GM23338 (cell line): ENCODE measurements at regions not wholly inside any gene's neighbourhood (a gene's known extent, or its start where the extent isn't known, plus 50 kb on each side); places are given as distances from the start of the nearest gene placed in this dataset.

Experiments
- ATAC-seq: fragments of 200-7000 bp; cut with Tn5 transposase; 3 replicates; pipeline ENCODE4 v1.9.1; 2020
- DNase-seq: peaks from one replicate; pipeline ENCODE4 v3.0.0-alpha.2; 2015; ENCODE audit warnings: low spot score
- H2AFZ ChIP-seq: fragments of 200-600 bp; sonication (generic); 2 replicates; pipeline ENCODE4 v1.8.0; 2016; ENCODE audit warnings: antibody characterized with exemption, mild to moderate bottlenecking, moderate library complexity
- H3F3A ChIP-seq: fragments of 200-600 bp; sonication (generic); replicated peaks from 2 replicates; pipeline ENCODE4 v1.8.0; 2017; ENCODE audit warnings: antibody characterized with exemption, mixed run types, low read depth
- H3K27ac ChIP-seq: fragments of 200-600 bp; sonication (generic); 2 replicates; pipeline ENCODE4 v1.6.1; 2016; ENCODE audit warnings: low read depth
- H3K27me3 ChIP-seq: fragments of 200-600 bp; sonication (generic); 2 replicates; pipeline ENCODE4 v1.8.0; 2016; ENCODE audit warnings: mild to moderate bottlenecking, mixed run types, moderate library complexity; ENCODE audit not compliant: insufficient read depth
- H3K36me3 ChIP-seq: fragments of 200-600 bp; sonication (generic); 2 replicates; pipeline ENCODE4 v1.8.0; 2016; ENCODE audit warnings: mild to moderate bottlenecking; ENCODE audit not compliant: insufficient read depth
- H3K4me1 ChIP-seq: fragments of 200-600 bp; sonication (generic); 2 replicates; pipeline ENCODE4 v1.8.0; 2016; ENCODE audit warnings: mild to moderate bottlenecking, moderate library complexity; ENCODE audit not compliant: insufficient read depth
- H3K4me2 ChIP-seq: fragments of 200-600 bp; sonication (generic); 2 replicates; pipeline ENCODE4 v1.7.1; 2017; ENCODE audit warnings: mixed run types
- H3K4me3 ChIP-seq: fragments of 200-600 bp; sonication (generic); 2 replicates; pipeline ENCODE4 v1.6.1; 2016; ENCODE audit warnings: mixed run types
- H3K79me2 ChIP-seq: fragments of 200-600 bp; sonication (generic); replicated peaks from 2 replicates; pipeline ENCODE4 v1.8.0; 2017; ENCODE audit warnings: mild to moderate bottlenecking; ENCODE audit not compliant: insufficient read depth
- H3K9me2 ChIP-seq: fragments of 200-600 bp; sonication (generic); 2 replicates; pipeline ENCODE4 v1.8.0; 2017; ENCODE audit not compliant: insufficient read depth
- H4K20me1 ChIP-seq: fragments of 200-600 bp; sonication (generic); replicated peaks from 2 replicates; pipeline ENCODE4 v1.8.0; 2017; ENCODE audit warnings: mild to moderate bottlenecking; ENCODE audit not compliant: insufficient read depth
- H3K27ac Mint-ChIP-seq: 2 replicates; pipeline ENCODE4 v1.8.0; 2020; ENCODE audit warnings: inconsistent platforms, mild to moderate bottlenecking, moderate library complexity, mixed read lengths
- H3K27me3 Mint-ChIP-seq: 3 replicates; pipeline ENCODE4 v1.8.0; 2022; ENCODE audit warnings: low read depth, mild to moderate bottlenecking, moderate library complexity, mixed read lengths, inconsistent platforms; ENCODE audit not compliant: insufficient read depth, poor library complexity
- H3K36me3 Mint-ChIP-seq: 3 replicates; pipeline ENCODE4 v1.8.0; 2021; ENCODE audit warnings: low read depth, mild to moderate bottlenecking, inconsistent platforms, moderate library complexity, mixed read lengths
- H3K4me1 Mint-ChIP-seq: 3 replicates; pipeline ENCODE4 v1.8.0; 2020; ENCODE audit warnings: mild to moderate bottlenecking, inconsistent platforms, mixed read lengths
- H3K4me3 Mint-ChIP-seq: 3 replicates; pipeline ENCODE4 v1.8.0; 2021; ENCODE audit warnings: moderate library complexity, mild to moderate bottlenecking, inconsistent platforms, mixed read lengths
- H3K9me3 Mint-ChIP-seq: 3 replicates; pipeline ENCODE4 v1.8.0; 2020; ENCODE audit warnings: moderate library complexity, mild to moderate bottlenecking, inconsistent platforms, mixed read lengths
- CREB1 ChIP-seq: fragments of 250-450 bp; sonication (Bioruptor Pico); IDR thresholded peaks from 2 replicates; pipeline ENCODE4 v1.5.0; 2020; ENCODE audit warnings: low read depth, mild to moderate bottlenecking, moderate library complexity
- EZH2 ChIP-seq: fragments of 200-600 bp; sonication (generic); IDR thresholded peaks from one replicate; pipeline ENCODE4 v1.8.0; 2017; ENCODE audit warnings: antibody characterized with exemption, mild to moderate bottlenecking, low read depth; ENCODE audit not compliant: unreplicated experiment
- JUNB ChIP-seq: IDR thresholded peaks from one replicate; pipeline ENCODE4 v1.6.1; 2016; ENCODE audit warnings: antibody characterized with exemption; ENCODE audit not compliant: unreplicated experiment
- NANOG ChIP-seq: IDR thresholded peaks from 2 replicates; pipeline ENCODE4 v1.6.1; 2016; ENCODE audit warnings: antibody characterized with exemption, borderline replicate concordance
- POLR2AphosphoS5 ChIP-seq: IDR thresholded peaks from 2 replicates; pipeline ENCODE4 v1.6.1; 2016; ENCODE audit warnings: antibody characterized with exemption, low read depth
- STAT1 ChIP-seq: IDR thresholded peaks from one replicate; pipeline ENCODE4 v1.6.1; 2016; ENCODE audit warnings: antibody characterized with exemption; ENCODE audit not compliant: unreplicated experiment
- ZNF114 ChIP-seq: fragments of 250-450 bp; sonication (Bioruptor Pico); IDR thresholded peaks from 2 replicates; pipeline ENCODE4 v1.5.0; 2020; ENCODE audit warnings: mild to moderate bottlenecking, moderate library complexity
- ZNF331 ChIP-seq: fragments of 250-450 bp; sonication (Bioruptor Pico); IDR thresholded peaks from 2 replicates; pipeline ENCODE4 v1.5.0; 2020; ENCODE audit warnings: low read depth, mild to moderate bottlenecking, moderate library complexity
- TF ChIP-seq, protein P1 (sequence below): IDR thresholded peaks from 2 replicates; pipeline ENCODE4 v1.6.1; 2016; ENCODE audit warnings: antibody characterized with exemption
- TF ChIP-seq, protein P2 (sequence below): fragments of 250-450 bp; sonication (Bioruptor Pico); IDR thresholded peaks from 2 replicates; pipeline ENCODE4 v1.5.0; 2020; ENCODE audit warnings: mild to moderate bottlenecking, moderate library complexity

DNA sequence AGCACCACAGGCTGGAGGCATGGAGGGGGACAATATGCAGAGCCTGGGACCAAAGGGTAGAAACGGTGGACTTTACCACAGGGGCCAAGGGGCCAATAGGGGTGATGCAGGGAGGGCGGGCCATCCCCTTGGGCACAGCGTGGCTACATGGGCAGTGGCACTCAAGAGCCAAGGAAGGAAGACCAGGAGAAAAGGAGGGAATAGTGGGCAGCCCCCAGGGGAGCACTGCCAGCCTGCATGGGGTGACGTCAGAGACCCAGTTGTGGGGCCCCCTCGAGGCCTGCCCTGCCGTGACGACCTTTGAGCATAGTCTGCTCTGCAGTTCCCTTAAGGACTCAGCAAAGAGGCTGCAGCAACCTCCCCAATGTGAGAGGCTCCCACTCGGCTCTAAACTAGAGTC is 95.5 kb upstream of the TMPRSS2 start:
- Histone ChIP-seq H3K4me2 (no peak overlapping the region), H3K79me2 (no peaks in the 10 kb centered on the region), H3K4me3 (no peak overlapping the region), H3F3A (no peaks in the 10 kb centered on the region), H3K27me3 (no peaks in the 10 kb centered on the region), H3K27ac (no peak overlapping the region), H3K9me2 (no peaks in the 10 kb centered on the region), H2AFZ (no peak overlapping the region), H4K20me1 (no peaks in the 10 kb centered on the region), H3K36me3 (no peaks in the 10 kb centered on the region), H3K4me1 (no peaks in the 10 kb centered on the region; the same call in 1 of the 2 replicates)
- Mint-ChIP-seq H3K27me3 (peaks cover 13% of the 10 kb centered on the region), H3K9me3 (no peaks in the 10 kb centered on the region; the same call in 1 of the 3 replicates), H3K36me3 (no peaks in the 10 kb centered on the region; the same call in 2 of the 3 replicates), H3K4me1 (peaks cover 11% of the 10 kb centered on the region), H3K4me3 (no peak overlapping the region), H3K27ac (no peak overlapping the region)
- DNase-seq (no peak), ATAC-seq (no peak; the same call in 2 of the 3 replicates)
- TF ChIP-seq NANOG (no peak), ZNF331 (CRISPR knock-in tag) (no peak), EZH2 (no peak)
- TF ChIP-seq, protein P1, sequence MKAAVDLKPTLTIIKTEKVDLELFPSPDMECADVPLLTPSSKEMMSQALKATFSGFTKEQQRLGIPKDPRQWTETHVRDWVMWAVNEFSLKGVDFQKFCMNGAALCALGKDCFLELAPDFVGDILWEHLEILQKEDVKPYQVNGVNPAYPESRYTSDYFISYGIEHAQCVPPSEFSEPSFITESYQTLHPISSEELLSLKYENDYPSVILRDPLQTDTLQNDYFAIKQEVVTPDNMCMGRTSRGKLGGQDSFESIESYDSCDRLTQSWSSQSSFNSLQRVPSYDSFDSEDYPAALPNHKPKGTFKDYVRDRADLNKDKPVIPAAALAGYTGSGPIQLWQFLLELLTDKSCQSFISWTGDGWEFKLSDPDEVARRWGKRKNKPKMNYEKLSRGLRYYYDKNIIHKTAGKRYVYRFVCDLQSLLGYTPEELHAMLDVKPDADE = no peak
- TF ChIP-seq, protein P2, sequence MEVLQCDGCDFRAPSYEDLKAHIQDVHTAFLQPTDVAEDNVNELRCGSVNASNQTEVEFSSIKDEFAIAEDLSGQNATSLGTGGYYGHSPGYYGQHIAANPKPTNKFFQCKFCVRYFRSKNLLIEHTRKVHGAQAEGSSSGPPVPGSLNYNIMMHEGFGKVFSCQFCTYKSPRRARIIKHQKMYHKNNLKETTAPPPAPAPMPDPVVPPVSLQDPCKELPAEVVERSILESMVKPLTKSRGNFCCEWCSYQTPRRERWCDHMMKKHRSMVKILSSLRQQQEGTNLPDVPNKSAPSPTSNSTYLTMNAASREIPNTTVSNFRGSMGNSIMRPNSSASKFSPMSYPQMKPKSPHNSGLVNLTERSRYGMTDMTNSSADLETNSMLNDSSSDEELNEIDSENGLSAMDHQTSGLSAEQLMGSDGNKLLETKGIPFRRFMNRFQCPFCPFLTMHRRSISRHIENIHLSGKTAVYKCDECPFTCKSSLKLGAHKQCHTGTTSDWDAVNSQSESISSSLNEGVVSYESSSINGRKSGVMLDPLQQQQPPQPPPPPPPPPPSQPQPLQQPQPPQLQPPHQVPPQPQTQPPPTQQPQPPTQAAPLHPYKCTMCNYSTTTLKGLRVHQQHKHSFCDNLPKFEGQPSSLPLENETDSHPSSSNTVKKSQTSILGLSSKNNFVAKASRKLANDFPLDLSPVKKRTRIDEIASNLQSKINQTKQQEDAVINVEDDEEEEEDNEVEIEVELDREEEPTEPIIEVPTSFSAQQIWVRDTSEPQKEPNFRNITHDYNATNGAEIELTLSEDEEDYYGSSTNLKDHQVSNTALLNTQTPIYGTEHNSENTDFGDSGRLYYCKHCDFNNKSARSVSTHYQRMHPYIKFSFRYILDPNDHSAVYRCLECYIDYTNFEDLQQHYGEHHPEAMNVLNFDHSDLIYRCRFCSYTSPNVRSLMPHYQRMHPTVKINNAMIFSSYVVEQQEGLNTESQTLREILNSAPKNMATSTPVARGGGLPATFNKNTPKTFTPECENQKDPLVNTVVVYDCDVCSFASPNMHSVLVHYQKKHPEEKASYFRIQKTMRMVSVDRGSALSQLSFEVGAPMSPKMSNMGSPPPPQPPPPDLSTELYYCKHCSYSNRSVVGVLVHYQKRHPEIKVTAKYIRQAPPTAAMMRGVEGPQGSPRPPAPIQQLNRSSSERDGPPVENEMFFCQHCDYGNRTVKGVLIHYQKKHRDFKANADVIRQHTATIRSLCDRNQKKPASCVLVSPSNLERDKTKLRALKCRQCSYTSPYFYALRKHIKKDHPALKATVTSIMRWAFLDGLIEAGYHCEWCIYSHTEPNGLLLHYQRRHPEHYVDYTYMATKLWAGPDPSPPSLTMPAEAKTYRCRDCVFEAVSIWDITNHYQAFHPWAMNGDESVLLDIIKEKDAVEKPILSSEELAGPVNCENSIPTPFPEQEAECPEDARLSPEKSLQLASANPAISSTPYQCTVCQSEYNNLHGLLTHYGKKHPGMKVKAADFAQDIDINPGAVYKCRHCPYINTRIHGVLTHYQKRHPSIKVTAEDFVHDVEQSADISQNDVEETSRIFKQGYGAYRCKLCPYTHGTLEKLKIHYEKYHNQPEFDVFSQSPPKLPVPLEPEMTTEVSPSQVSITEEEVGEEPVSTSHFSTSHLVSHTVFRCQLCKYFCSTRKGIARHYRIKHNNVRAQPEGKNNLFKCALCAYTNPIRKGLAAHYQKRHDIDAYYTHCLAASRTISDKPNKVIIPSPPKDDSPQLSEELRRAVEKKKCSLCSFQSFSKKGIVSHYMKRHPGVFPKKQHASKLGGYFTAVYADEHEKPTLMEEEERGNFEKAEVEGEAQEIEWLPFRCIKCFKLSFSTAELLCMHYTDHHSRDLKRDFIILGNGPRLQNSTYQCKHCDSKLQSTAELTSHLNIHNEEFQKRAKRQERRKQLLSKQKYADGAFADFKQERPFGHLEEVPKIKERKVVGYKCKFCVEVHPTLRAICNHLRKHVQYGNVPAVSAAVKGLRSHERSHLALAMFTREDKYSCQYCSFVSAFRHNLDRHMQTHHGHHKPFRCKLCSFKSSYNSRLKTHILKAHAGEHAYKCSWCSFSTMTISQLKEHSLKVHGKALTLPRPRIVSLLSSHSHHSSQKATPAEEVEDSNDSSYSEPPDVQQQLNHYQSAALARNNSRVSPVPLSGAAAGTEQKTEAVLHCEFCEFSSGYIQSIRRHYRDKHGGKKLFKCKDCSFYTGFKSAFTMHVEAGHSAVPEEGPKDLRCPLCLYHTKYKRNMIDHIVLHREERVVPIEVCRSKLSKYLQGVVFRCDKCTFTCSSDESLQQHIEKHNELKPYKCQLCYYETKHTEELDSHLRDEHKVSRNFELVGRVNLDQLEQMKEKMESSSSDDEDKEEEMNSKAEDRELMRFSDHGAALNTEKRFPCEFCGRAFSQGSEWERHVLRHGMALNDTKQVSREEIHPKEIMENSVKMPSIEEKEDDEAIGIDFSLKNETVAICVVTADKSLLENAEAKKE (CRISPR knock-in tag) = no peak

DNA sequence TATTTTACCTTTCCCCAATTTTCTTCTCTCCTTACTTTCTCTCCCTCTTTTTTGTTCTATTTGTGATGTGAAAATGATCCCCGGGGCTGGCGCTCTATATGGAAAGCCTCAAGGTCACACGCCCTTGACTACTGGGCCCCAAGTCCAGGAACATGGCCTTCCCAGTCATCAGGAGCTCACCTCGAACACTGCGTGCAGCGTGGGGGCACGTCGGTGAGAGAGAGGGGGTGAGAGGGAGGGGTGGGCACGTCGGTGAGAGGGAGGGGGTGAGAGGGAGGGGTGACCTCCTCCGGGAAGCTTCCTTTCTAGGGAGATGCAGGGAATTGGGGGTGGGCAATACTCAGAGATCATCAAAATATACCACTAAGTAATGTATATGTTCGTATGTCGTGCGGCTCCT is 94.6 kb upstream of the TMPRSS2 start:
- Histone ChIP-seq H3K79me2 (no peaks in the 10 kb centered on the region), H4K20me1 (no peaks in the 10 kb centered on the region), H3K36me3 (no peaks in the 10 kb centered on the region), H3K27me3 (no peaks in the 10 kb centered on the region), H3K27ac (no peak overlapping the region), H2AFZ (no peak overlapping the region), H3K9me2 (no peaks in the 10 kb centered on the region), H3K4me1 (no peaks in the 10 kb centered on the region; the same call in 1 of the 2 replicates), H3K4me3 (no peak overlapping the region), H3F3A (no peaks in the 10 kb centered on the region), H3K4me2 (no peak overlapping the region)
- Mint-ChIP-seq H3K9me3 (no peaks in the 10 kb centered on the region; the same call in 1 of the 3 replicates), H3K27me3 (peaks cover 10% of the 10 kb centered on the region), H3K36me3 (no peaks in the 10 kb centered on the region; the same call in 2 of the 3 replicates), H3K4me1 (peaks cover 11% of the 10 kb centered on the region), H3K27ac (no peak overlapping the region), H3K4me3 (no peak overlapping the region)
- no peak for TF ChIP-seq ZNF114 (CRISPR knock-in tag)
- no peak for TF ChIP-seq STAT1
- TF ChIP-seq JUNB = no peak
- TF ChIP-seq CREB1 = no peak
- TF ChIP-seq NANOG = no peak
- TF ChIP-seq, protein P1 = no peak
- no peak for TF ChIP-seq POLR2AphosphoS5
- ATAC-seq (no peak), DNase-seq (no peak)
